PC-3 (cell line): ENCODE measurements at regions not wholly inside any gene's neighbourhood (a gene's known extent, or its start where the extent isn't known, plus 50 kb on each side); places are given as distances from the start of the nearest gene placed in this dataset.

ENCODE experiments used
- ATAC-seq: fragments of 200-7000 bp; cut with Tn5 transposase; 2 replicates; pipeline ENCODE4 v1.9.1; 2020; ENCODE audit warnings: mild to moderate bottlenecking, moderate library complexity
- BruUV-seq: library from RNA; stranded (reverse); fragments of 400-500 nt; replicated peaks from 2 replicates; lab custom pipeline; 2021; lab: Mats Ljungman, UMichigan
- CTCF ChIA-PET: fragments of 300-600 bp; sonication (Branson Sonifier 250); formaldehyde crosslinking; loops from one replicate; lab custom pipeline; 2022; ENCODE audit warnings: antibody characterized with exemption; lab: Charles Lee
- POLR2A ChIA-PET: fragments of 300-600 bp; sonication (Branson Sonifier 250); formaldehyde crosslinking; loops from one replicate; lab custom pipeline; 2022; ENCODE audit warnings: antibody characterized with exemption; ENCODE audit not compliant: unreplicated experiment; lab: Charles Lee
- DNase-seq: peaks from one replicate; pipeline ENCODE4 v3.0.0-alpha.2; 2015
- H2AFZ ChIP-seq: fragments of 300-600 bp; sonication (generic); 2 replicates; pipeline ENCODE4 v1.6.0; 2016; ENCODE audit warnings: antibody characterized with exemption, low read length
- H3F3A ChIP-seq: fragments of 300-600 bp; sonication (generic); one replicate; pipeline ENCODE4 v1.6.0; 2017; ENCODE audit warnings: antibody characterized with exemption, low read length, control low read depth, mild to moderate bottlenecking; ENCODE audit not compliant: unreplicated experiment
- H3K27ac ChIP-seq: fragments of 300-600 bp; sonication (generic); 2 replicates; pipeline ENCODE4 v1.5.1; 2016; ENCODE audit warnings: mild to moderate bottlenecking, low read length
- H3K27me3 ChIP-seq: fragments of 300-600 bp; sonication (generic); 2 replicates; pipeline ENCODE4 v1.6.1; 2016; ENCODE audit warnings: low read length, mixed read lengths
- H3K36me3 ChIP-seq: fragments of 300-600 bp; sonication (generic); 2 replicates; pipeline ENCODE4 v1.6.1; 2016; ENCODE audit warnings: low read depth, mixed run types, low read length, mixed read lengths
- H3K4me1 ChIP-seq: fragments of 300-600 bp; sonication (generic); 2 replicates; pipeline ENCODE4 v1.5.1; 2016; ENCODE audit warnings: low read length; ENCODE audit not compliant: insufficient read depth
- H3K4me2 ChIP-seq: fragments of 300-600 bp; sonication (generic); 2 replicates; pipeline ENCODE4 v1.6.0; 2016; ENCODE audit warnings: low read length
- H3K4me3 ChIP-seq: fragments of 300-600 bp; sonication (generic); 2 replicates; pipeline ENCODE4 v1.5.1; 2016; ENCODE audit warnings: mild to moderate bottlenecking, low read length, mixed read lengths
- H3K79me2 ChIP-seq: fragments of 300-600 bp; sonication (generic); 2 replicates; pipeline ENCODE4 v1.6.1; 2017; ENCODE audit warnings: low read length, mixed read lengths
- H3K9ac ChIP-seq: fragments of 300-600 bp; sonication (generic); 2 replicates; pipeline ENCODE4 v1.6.0; 2016; ENCODE audit warnings: mild to moderate bottlenecking, low read length
- H3K9me2 ChIP-seq: fragments of 300-600 bp; sonication (generic); replicated peaks from 2 replicates; pipeline ENCODE4 v1.6.1; 2016; ENCODE audit warnings: mixed run types, low read length, mixed read lengths
- H3K9me3 ChIP-seq: fragments of 300-600 bp; sonication (generic); 2 replicates; pipeline ENCODE4 v1.6.1; 2016; ENCODE audit warnings: low read length, mixed read lengths
- H4K20me1 ChIP-seq: fragments of 300-600 bp; sonication (generic); 2 replicates; pipeline ENCODE4 v1.6.1; 2016; ENCODE audit warnings: low read length, mixed read lengths
- CTCF ChIP-seq: fragments of 300-600 bp; sonication (generic); conservative IDR thresholded peaks from 2 replicates; pipeline ENCODE4 v1.5.1; 2017; ENCODE audit warnings: antibody characterized with exemption, low read depth, mild to moderate bottlenecking, low read length
- EZH2 ChIP-seq: fragments of 300-600 bp; sonication (generic); IDR thresholded peaks from one replicate; pipeline ENCODE4 v1.6.1; 2017; ENCODE audit warnings: antibody characterized with exemption, mild to moderate bottlenecking, low read length; ENCODE audit not compliant: unreplicated experiment
- EZH2phosphoT487 ChIP-seq: fragments of 300-600 bp; sonication (generic); IDR thresholded peaks from 2 replicates; pipeline ENCODE4 v1.6.1; 2018; ENCODE audit warnings: mild to moderate bottlenecking, antibody characterized with exemption, low read length, borderline replicate concordance
- intact Hi-C: fragments of 100-400 bp; cut with micrococcal nuclease; formaldehyde crosslinking; loops from 2 replicates; pipeline ENCODE4 v1.9.0; 2023

DNA sequence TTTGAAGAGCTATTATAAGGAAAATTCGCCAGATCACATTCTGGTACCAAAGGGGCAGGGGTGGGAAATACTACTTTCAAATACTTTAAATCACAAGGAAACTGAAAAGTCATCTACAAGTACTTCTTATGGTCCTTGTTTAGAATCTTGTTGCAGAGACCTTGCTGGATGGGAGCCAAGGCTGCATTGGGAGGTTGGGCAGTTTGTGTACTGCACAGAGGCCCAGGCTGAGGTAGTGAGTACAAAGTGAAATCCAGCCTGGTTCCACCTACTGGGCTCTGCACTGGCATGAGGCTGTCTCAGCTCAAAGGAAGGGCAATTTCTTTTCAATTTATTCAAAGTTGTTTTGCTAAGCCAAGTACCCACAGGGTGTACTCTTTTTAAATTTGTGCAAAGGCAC, 140.3 kb upstream of the DLX2 start:
- peaks cover 6% of the 10 kb centered on the region for H3F3A ChIP-seq
- ChIA-PET POLR2A (no interaction called here), CTCF (no interaction called here)
- no peak for TF ChIP-seq CTCF
- no peak for TF ChIP-seq EZH2phosphoT487
- no peak for TF ChIP-seq EZH2
- H3K27ac ChIP-seq: no peak overlapping the region
- no peak overlapping the region for H3K4me2 ChIP-seq
- H4K20me1 ChIP-seq: no peaks in the 10 kb centered on the region
- DNase-seq (no peak), ATAC-seq (no peak)
- H2AFZ ChIP-seq: no peak overlapping the region
- no peaks in the 10 kb centered on the region for H3K36me3 ChIP-seq
- intact Hi-C loops: no loop called here
- H3K4me3 ChIP-seq: no peak overlapping the region
- H3K4me1 ChIP-seq: peaks cover 28% of the 10 kb centered on the region
- H3K9me3 ChIP-seq: no peaks in the 10 kb centered on the region
- no TSS peak for BruUV-seq
- H3K9ac ChIP-seq: no peak overlapping the region
- no peaks in the 10 kb centered on the region for H3K9me2 ChIP-seq
- H3K79me2 ChIP-seq: no peaks in the 10 kb centered on the region
- H3K27me3 ChIP-seq: no peaks in the 10 kb centered on the region

DNA sequence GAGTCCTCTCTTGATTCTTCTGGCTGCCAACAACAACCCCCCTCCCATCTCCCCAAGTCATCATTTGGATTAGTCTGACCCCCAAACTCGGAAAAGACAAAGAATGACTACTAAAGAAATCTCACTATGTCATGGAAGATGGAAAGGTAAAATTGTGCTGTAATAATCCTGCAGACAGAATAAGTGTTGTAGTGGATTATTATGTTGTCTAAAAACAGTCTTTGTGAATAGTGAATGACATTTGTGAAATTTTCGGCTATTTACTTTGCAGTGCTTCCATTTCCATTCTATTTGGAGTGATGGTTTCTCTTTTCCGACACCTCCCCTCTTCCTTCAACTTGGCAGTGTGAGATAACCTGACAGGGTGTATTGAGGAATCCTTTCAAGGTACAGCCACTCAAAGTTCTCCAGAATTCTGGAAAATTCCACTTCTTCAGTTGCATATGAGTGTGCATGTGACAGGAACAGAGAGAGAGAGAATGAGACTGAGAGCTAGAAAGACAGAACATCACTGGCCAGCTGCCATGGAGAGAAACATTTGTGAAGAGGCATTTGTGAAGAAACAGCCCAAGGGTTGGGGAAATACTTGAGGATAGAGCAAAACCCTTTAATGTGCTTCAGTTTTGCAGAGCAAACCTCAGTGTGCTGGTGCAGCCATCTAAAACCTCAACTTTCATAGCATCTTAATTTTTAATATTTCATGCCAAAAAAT, 141.9 kb upstream of the DLX2 start:
- intact Hi-C loops: no loop called here
- no peaks in the 10 kb centered on the region for H3K9me2 ChIP-seq
- H3K36me3 ChIP-seq: no peaks in the 10 kb centered on the region
- H3K9ac ChIP-seq: no peak overlapping the region
- POLR2A ChIA-PET: no interaction called here
- H2AFZ ChIP-seq: no peak overlapping the region
- no peaks in the 10 kb centered on the region for H4K20me1 ChIP-seq
- H3K27ac ChIP-seq: no peak overlapping the region
- no peak for DNase-seq
- peaks cover 19% of the 10 kb centered on the region for H3F3A ChIP-seq
- BruUV-seq: no TSS peak
- H3K79me2 ChIP-seq: no peaks in the 10 kb centered on the region
- H3K4me3 ChIP-seq: no peak overlapping the region
- CTCF ChIA-PET: no interaction called here
- no peak for ATAC-seq
- H3K9me3 ChIP-seq: no peaks in the 10 kb centered on the region
- no peak overlapping the region for H3K4me2 ChIP-seq
- peaks cover 43% of the 10 kb centered on the region for H3K4me1 ChIP-seq
- TF ChIP-seq CTCF: no peak
- no peak for TF ChIP-seq EZH2phosphoT487
- H3K27me3 ChIP-seq: no peaks in the 10 kb centered on the region

DNA sequence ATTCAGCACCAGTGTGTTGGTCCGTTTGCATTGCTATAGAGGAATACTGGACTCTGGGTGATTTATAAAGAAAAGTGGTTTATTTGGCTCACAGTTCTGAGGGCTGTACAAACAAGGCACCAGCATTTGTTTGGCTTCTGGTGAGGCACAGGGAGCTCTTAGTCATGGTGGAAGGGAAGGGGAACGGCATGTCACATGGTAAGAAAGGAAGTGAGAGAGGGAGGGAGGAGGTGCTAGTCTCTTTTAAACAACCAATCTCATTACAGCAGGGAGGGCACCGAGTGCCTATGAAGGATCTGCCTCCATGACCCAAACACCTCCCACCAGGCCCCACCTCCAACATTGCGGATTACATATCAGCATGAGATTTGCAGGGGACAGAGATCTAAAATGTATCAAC, 143.9 kb upstream of the DLX2 start:
- intact Hi-C loops: no loop called here
- DNase-seq: peak; percentile 75
- POLR2A ChIA-PET: interaction anchor here (0.6 kb wide), 1 partner anchor 15 kb away, joined by 6 read pairs; no protein-coding TSS in a partner anchor
- TF ChIP-seq EZH2phosphoT487 (no peak), EZH2 (no peak), CTCF (no peak)
- no peak overlapping the region for H2AFZ ChIP-seq
- no peaks in the 10 kb centered on the region for H3K79me2 ChIP-seq
- H3K4me1 ChIP-seq: peaks cover 54% of the 10 kb centered on the region
- no peak overlapping the region for H3K4me3 ChIP-seq
- H3K36me3 ChIP-seq: no peaks in the 10 kb centered on the region
- BruUV-seq: no TSS peak
- no peaks in the 10 kb centered on the region for H3K27me3 ChIP-seq
- H3K9me3 ChIP-seq: no peaks in the 10 kb centered on the region
- no peaks in the 10 kb centered on the region for H4K20me1 ChIP-seq
- CTCF ChIA-PET: interaction anchor here (0.7 kb wide), 1 partner anchor 183 kb away, joined by 4 read pairs; no protein-coding TSS in a partner anchor
- H3K27ac ChIP-seq: peak overlapping the region; percentile 90
- no peak overlapping the region for H3K9ac ChIP-seq
- H3K4me2 ChIP-seq: peak overlapping the region; percentile 54; the same call in 1 of the 2 replicates
- ATAC-seq: peak; percentile 25
- H3F3A ChIP-seq: peaks cover 19% of the 10 kb centered on the region
- no peaks in the 10 kb centered on the region for H3K9me2 ChIP-seq
